Fibroblast of lung (primary cell): ENCODE measurements at regions not wholly inside any gene's neighbourhood (a gene's known extent, or its start where the extent isn't known, plus 50 kb on each side); places are given as distances from the start of the nearest gene placed in this dataset.

Source experiments
- DNase-seq, 2 donors: peaks; one replicate each; pipeline versions ENCODE4 v3.0.0 to v3.0.0-alpha.2; 2010; ENCODE audit warnings: low read depth in 2 of 2
- H2AFZ ChIP-seq: 2 replicates; pipeline ENCODE4 v1.5.1; 2012; ENCODE audit warnings: low read length, control low read depth, inconsistent platforms
- H3K27ac ChIP-seq: 2 replicates; pipeline ENCODE4 v1.5.1; 2011; ENCODE audit warnings: low read length, control low read depth; ENCODE audit not compliant: insufficient read depth
- H3K27me3 ChIP-seq: 2 replicates; pipeline ENCODE4 v1.5.1; 2011; ENCODE audit warnings: mild to moderate bottlenecking, low read length; ENCODE audit not compliant: control insufficient read depth, insufficient read depth
- H3K36me3 ChIP-seq: 2 replicates; pipeline ENCODE4 v1.5.1; 2011; ENCODE audit warnings: low read length; ENCODE audit not compliant: control insufficient read depth, insufficient read depth
- H3K4me1 ChIP-seq: 2 replicates; pipeline ENCODE4 v1.5.1; 2011; ENCODE audit warnings: low read length; ENCODE audit not compliant: control insufficient read depth, insufficient read depth; ENCODE audit errors: extremely low read depth
- H3K4me2 ChIP-seq: 2 replicates; pipeline ENCODE4 v1.5.1; 2011; ENCODE audit warnings: low read length, control low read depth; ENCODE audit not compliant: insufficient read depth; ENCODE audit errors: extremely low read depth
- H3K4me3 ChIP-seq, 4 experiments: fragments of 200-600 bp in 1 of 4; sonication (generic) in 1 of 4; replicated peaks in 1 of 4; 2 replicates each; pipeline ENCODE4 v1.5.1; 2011 to 2016; ENCODE audit warnings: low read length in 4 of 4, low read depth in 3 of 4, mild to moderate bottlenecking in 3 of 4, control low read depth in 2 of 4, inconsistent platforms in 1 of 4, mixed read lengths in 1 of 4; ENCODE audit not compliant: insufficient read depth in 1 of 4; ENCODE audit errors: control extremely low read depth in 1 of 4
- H3K79me2 ChIP-seq: 2 replicates; pipeline ENCODE4 v1.5.1; 2012; ENCODE audit warnings: mild to moderate bottlenecking, low read length, inconsistent platforms; ENCODE audit not compliant: control insufficient read depth, insufficient read depth
- H3K9ac ChIP-seq: 2 replicates; pipeline ENCODE4 v1.5.1; 2011; ENCODE audit warnings: mild to moderate bottlenecking, low read length, control low read depth; ENCODE audit not compliant: insufficient read depth
- H3K9me3 ChIP-seq: 2 replicates; pipeline ENCODE4 v1.5.1; 2012; ENCODE audit warnings: low read depth, low read length; ENCODE audit not compliant: control insufficient read depth, insufficient read depth
- H4K20me1 ChIP-seq: 2 replicates; pipeline ENCODE4 v1.5.1; 2011; ENCODE audit warnings: low read length; ENCODE audit not compliant: control insufficient read depth, insufficient read depth; ENCODE audit errors: extremely low read depth
- CTCF ChIP-seq, 2 donors: IDR thresholded peaks in 1 of 2; conservative IDR thresholded peaks in 1 of 2; 1 replicate in 1 of 2; 2 replicates in 1 of 2; pipeline ENCODE4 v1.5.1; 2011 to 2012; ENCODE audit warnings: low read length in 2 of 2, control low read depth in 1 of 2, inconsistent platforms in 1 of 2, low read depth in 1 of 2, mild to moderate bottlenecking in 1 of 2
- EZH2 ChIP-seq: IDR thresholded peaks from 2 replicates; pipeline ENCODE4 v1.5.1; 2012; ENCODE audit warnings: low read length, control low read depth, mild to moderate bottlenecking; ENCODE audit errors: missing control alignments

DNA sequence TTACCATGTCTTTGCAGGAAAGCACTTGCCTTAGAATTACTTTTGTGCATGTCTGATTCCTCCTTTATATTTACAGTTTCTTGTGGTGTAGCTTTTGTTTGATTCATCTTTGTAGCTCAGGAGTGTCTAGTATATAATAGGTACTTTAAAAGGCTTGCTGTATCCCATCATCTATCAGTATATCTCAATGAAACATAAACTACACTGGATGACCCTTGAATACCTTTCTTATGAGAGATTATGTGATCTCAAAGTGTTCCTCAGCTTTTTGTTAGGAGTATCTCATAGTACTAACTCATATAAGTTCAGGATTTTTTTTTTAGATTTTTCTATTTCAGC is 234.8 kb downstream of the PYDC2 start:
- Histone ChIP-seq H3K27ac (no peak overlapping the region), H3K4me1 (no peaks in the 10 kb centered on the region), H3K27me3 (no peaks in the 10 kb centered on the region), H2AFZ (no peak overlapping the region), H3K4me2 (no peak overlapping the region), H3K4me3 (no peak overlapping the region), H3K79me2 (no peaks in the 10 kb centered on the region), H3K9me3 (no peaks in the 10 kb centered on the region), H3K9ac (no peak overlapping the region), H4K20me1 (no peaks in the 10 kb centered on the region), H3K36me3 (no peaks in the 10 kb centered on the region)
- DNase-seq = no peak
- no peak for TF ChIP-seq CTCF (conservative IDR thresholded peaks at IDR 0.05 in 1 of 2, IDR thresholded peaks at IDR 0.05 in 1 of 2; ENCODE audit: low read depth in 1 of 2, low read length in 2 of 2)
- TF ChIP-seq EZH2 = no peak

- Histone ChIP-seq H3K79me2 (no peaks in the 10 kb centered on the region), H3K4me3 (no peak overlapping the region), H3K9ac (no peak overlapping the region), H3K27ac (no peak overlapping the region), H4K20me1 (no peaks in the 10 kb centered on the region), H3K4me2 (no peak overlapping the region), H2AFZ (no peak overlapping the region), H3K36me3 (no peaks in the 10 kb centered on the region), H3K4me1 (no peaks in the 10 kb centered on the region), H3K9me3 (no peaks in the 10 kb centered on the region), H3K27me3 (no peaks in the 10 kb centered on the region)
- TF ChIP-seq EZH2 = no peak
- no peak for TF ChIP-seq CTCF (conservative IDR thresholded peaks at IDR 0.05 in 1 of 2, IDR thresholded peaks at IDR 0.05 in 1 of 2; ENCODE audit: low read depth in 1 of 2, low read length in 2 of 2)
- no peak for DNase-seq
These were observed 235.4 kb downstream of the PYDC2 start for GRCh38 chr3:191696348-191696747.

DNA sequence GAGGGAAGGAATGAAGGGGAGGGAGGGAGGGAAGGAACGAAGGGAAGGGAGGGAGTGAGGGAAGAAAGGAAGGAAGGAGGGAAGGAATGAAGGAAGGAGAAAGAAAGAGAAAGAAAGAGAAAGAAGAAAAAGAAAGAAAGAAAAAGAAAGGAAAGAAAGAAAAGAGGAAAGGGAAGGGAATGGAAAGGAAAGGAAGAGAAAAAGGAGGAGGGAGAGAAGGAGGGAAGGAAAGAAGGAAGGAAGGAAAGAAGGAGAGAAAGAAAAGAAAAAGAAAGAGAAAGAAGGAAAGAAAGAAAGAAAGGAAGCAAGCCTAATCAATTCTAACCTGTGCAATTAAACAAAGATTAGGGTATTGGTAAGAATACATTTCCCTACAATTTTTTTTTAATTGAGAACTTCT is 238.6 kb downstream of the PYDC2 start:
- H3K9ac ChIP-seq = no peak overlapping the region
- no peaks in the 10 kb centered on the region for H3K79me2 ChIP-seq
- H3K27ac ChIP-seq = no peak overlapping the region
- H3K9me3 ChIP-seq = no peaks in the 10 kb centered on the region
- TF ChIP-seq EZH2 (no peak), CTCF (conservative IDR thresholded peaks at IDR 0.05 in 1 of 2, IDR thresholded peaks at IDR 0.05 in 1 of 2; ENCODE audit: low read depth in 1 of 2, low read length in 2 of 2) (no peak)
- no peak overlapping the region for H3K4me3 ChIP-seq
- no peaks in the 10 kb centered on the region for H3K36me3 ChIP-seq
- no peaks in the 10 kb centered on the region for H4K20me1 ChIP-seq
- H3K4me1 ChIP-seq = no peaks in the 10 kb centered on the region
- no peak for DNase-seq
- no peak overlapping the region for H3K4me2 ChIP-seq
- no peak overlapping the region for H2AFZ ChIP-seq
- H3K27me3 ChIP-seq = no peaks in the 10 kb centered on the region
